ENCODE measurements at regions not wholly inside any gene's neighbourhood (a gene's known extent, or its start where the extent isn't known, plus 50 kb on each side); places are given as distances from the start of the nearest gene placed in this dataset.
"Not testable (repeated sequence)": the region's sequence is repeated elsewhere in the genome, so short reads cannot be mapped to it uniquely, and the experiment has no call there.

- POLR2A ChIA-PET: interaction anchor here (0.7 to 1.1 kb wide), 2 partner anchors 15 to 50 kb away, joined by 3 to 4 read pairs; no protein-coding TSS in a partner anchor
- CTCF ChIA-PET (ENCODE audit: unreplicated experiment): no interaction called here
- H3K79me2 ChIP-seq (ENCODE audit: insufficient read depth, low read depth, low read length): no peaks in the 10 kb centered on the region
- intact Hi-C loops (cut with micrococcal nuclease; ENCODE audit: unreplicated experiment): no loop called here
- no peaks in the 10 kb centered on the region for H3K9me3 ChIP-seq (ENCODE audit: low read length)
- no peak overlapping the region for H3K4me2 ChIP-seq (ENCODE audit: low read length)
- H4K20me1 ChIP-seq (ENCODE audit: insufficient read depth, low read length): no peaks in the 10 kb centered on the region
- H2AFZ ChIP-seq (ENCODE audit: low read length): no peak overlapping the region
- H3K27ac ChIP-seq (ENCODE audit: low read depth, low read length, poor library complexity, severe bottlenecking): no peak overlapping the region
- TF ChIP-seq CTCF (conservative IDR thresholded peaks at IDR 0.05; ENCODE audit: low read length): no peak
- no peak for TF ChIP-seq EZH2phosphoT487 (IDR thresholded peaks at IDR 0.05; ENCODE audit: borderline replicate concordance, low read depth, low read length)
- no peak overlapping the region for H3K4me3 ChIP-seq (ENCODE audit: low read depth, low read length, poor library complexity, severe bottlenecking)
- H3K9me2 ChIP-seq (ENCODE audit: insufficient read depth, low read length): no peaks in the 10 kb centered on the region
- BruUV-seq (replicated peaks): no TSS peak
- no peak for DNase-seq (ENCODE audit: low spot score)
- H3K4me1 ChIP-seq (ENCODE audit: insufficient read depth, low read length, poor library complexity, severe bottlenecking): no peaks in the 10 kb centered on the region
- H3K36me3 ChIP-seq (ENCODE audit: insufficient read depth, low read length): no peaks in the 10 kb centered on the region
Observed at GRCh38 chr6:127397729-127398630, 54.6 kb upstream of the ECHDC1 start.

GRCh38 chr6:127397171-127397597 lies 53.8 kb upstream of the ECHDC1 start:
- H3K79me2 ChIP-seq (ENCODE audit: insufficient read depth, low read depth, low read length); H4K20me1 ChIP-seq (ENCODE audit: insufficient read depth, low read length); DNase-seq (ENCODE audit: low spot score); H3K36me3 ChIP-seq (ENCODE audit: insufficient read depth, low read length); H3K9me3 ChIP-seq (ENCODE audit: low read length); H2AFZ ChIP-seq (ENCODE audit: low read length); POLR2A ChIA-PET; intact Hi-C loops (cut with micrococcal nuclease; ENCODE audit: unreplicated experiment); CTCF ChIA-PET (ENCODE audit: unreplicated experiment); H3K4me1 ChIP-seq (ENCODE audit: insufficient read depth, low read length, poor library complexity, severe bottlenecking); BruUV-seq (replicated peaks); H3K9me2 ChIP-seq (ENCODE audit: insufficient read depth, low read length); H3K27ac ChIP-seq (ENCODE audit: low read depth, low read length, poor library complexity, severe bottlenecking); H3K4me3 ChIP-seq (ENCODE audit: low read depth, low read length, poor library complexity, severe bottlenecking); H3K4me2 ChIP-seq (ENCODE audit: low read length): not testable (repeated sequence)
